K562 (cell line): ENCODE measurements at regions not wholly inside any gene's neighbourhood (a gene's known extent, or its start where the extent isn't known, plus 50 kb on each side); places are given as distances from the start of the nearest gene placed in this dataset.

Experiments
- ATAC-seq: fragments of 200-7000 bp; cut with Tn5 transposase; 3 replicates; pipeline ENCODE4 v1.9.1; 2020; ENCODE audit warnings: moderate library complexity
- BruUV-seq: library from RNA; stranded (reverse); fragments of 400-500 nt; replicated peaks from 2 replicates; lab custom pipeline; 2021; lab: Mats Ljungman, UMichigan
- CTCF ChIA-PET: fragments of 300-600 bp; formaldehyde crosslinking; extraction: SDS; loops from one replicate; lab custom pipeline; 2021; ENCODE audit warnings: low intra/inter-chr PET ratio; lab: Yijun Ruan, JAX
- POLR2A ChIA-PET: fragments of 300-600, 350-650 bp; sonication (Branson Sonifier 250); formaldehyde crosslinking; extraction: SDS; loops from one replicate; lab custom pipeline; 2021; ENCODE audit warnings: antibody characterized with exemption, inconsistent platforms; lab: Yijun Ruan, JAX
- DNase-seq, 4 experiments: peaks; one replicate each; pipeline versions ENCODE4 v3.0.0 to v3.0.0-alpha.2; 2011 to 2018; ENCODE audit warnings: low spot score in 3 of 4, mixed read lengths in 3 of 4; ENCODE audit errors: extremely low read depth in 1 of 4
- FAIRE-seq: peaks from 2 replicates; lab custom pipeline; 2011; peaks lifted over from hg19 to GRCh38; lab: Jason Lieb, UNC
- H2AFZ ChIP-seq: 2 replicates; pipeline ENCODE4 v1.6.0; 2011; ENCODE audit warnings: low read depth, low read length, control low read depth, inconsistent platforms
- H3K27ac ChIP-seq: fragments of 200-600 bp; 3 replicates; pipeline ENCODE4 v1.8.0; 2011; ENCODE audit warnings: low read depth, mild to moderate bottlenecking, control low read depth, inconsistent platforms, low read length, moderate library complexity, mixed read lengths; ENCODE audit errors: extremely low read depth
- H3K27me3 ChIP-seq, 2 experiments: fragments of 300-600 bp in 1 of 2; 2 replicates in 1 of 2; 3 replicates in 1 of 2; pipeline versions ENCODE4 v1.6.0 to v1.8.0; 2011; ENCODE audit warnings: inconsistent platforms in 2 of 2, low read length in 2 of 2, mild to moderate bottlenecking in 1 of 2, mixed read lengths in 1 of 2, moderate library complexity in 1 of 2; ENCODE audit not compliant: control insufficient read depth in 2 of 2, insufficient read depth in 2 of 2
- H3K36me3 ChIP-seq: fragments of 300-600 bp; 3 replicates; pipeline ENCODE4 v1.8.0; 2011; ENCODE audit warnings: mild to moderate bottlenecking, low read length, inconsistent platforms; ENCODE audit not compliant: control insufficient read depth, insufficient read depth
- H3K4me1 ChIP-seq, 2 experiments: fragments of 200-600 bp in 1 of 2; replicated peaks in 1 of 2; 2 replicates in 1 of 2; 3 replicates in 1 of 2; pipeline versions ENCODE4 v1.5.1 to v1.8.0; 2011; ENCODE audit warnings: inconsistent platforms in 2 of 2, low read length in 2 of 2, mild to moderate bottlenecking in 1 of 2, mixed read lengths in 1 of 2, moderate library complexity in 1 of 2; ENCODE audit not compliant: control insufficient read depth in 2 of 2, insufficient read depth in 2 of 2
- H3K4me2 ChIP-seq: 2 replicates; pipeline ENCODE4 v1.6.1; 2011; ENCODE audit warnings: low read length, control low read depth, inconsistent platforms, mixed read lengths; ENCODE audit not compliant: insufficient read depth
- H3K4me3 ChIP-seq: fragments of 200-600 bp; sonication (generic), shearing (Covaris generic); 2 replicates; pipeline ENCODE4 v1.5.1; 2016; ENCODE audit warnings: control low read depth, inconsistent platforms
- H3K79me2 ChIP-seq: fragments of 200-600 bp; 3 replicates; pipeline ENCODE4 v1.8.0; 2011; ENCODE audit warnings: low read length, inconsistent platforms; ENCODE audit not compliant: control insufficient read depth, insufficient read depth
- H3K9ac ChIP-seq, 2 experiments: 2 replicates each; pipeline versions ENCODE4 v1.6.0 to v1.6.1; 2011; ENCODE audit warnings: low read depth in 2 of 2, low read length in 2 of 2, control low read depth in 1 of 2, inconsistent platforms in 1 of 2, mild to moderate bottlenecking in 1 of 2, mixed read lengths in 1 of 2; ENCODE audit not compliant: insufficient read depth in 1 of 2
- H3K9me1 ChIP-seq: one replicate; pipeline ENCODE4 v1.6.0; 2011; ENCODE audit warnings: inconsistent platforms, mild to moderate bottlenecking, low read length, moderate library complexity; ENCODE audit not compliant: control insufficient read depth, insufficient read depth
- H3K9me3 ChIP-seq: replicated peaks from 2 replicates; pipeline ENCODE4 v1.5.1; 2011; ENCODE audit warnings: low read depth, low read length, inconsistent platforms; ENCODE audit not compliant: control insufficient read depth, insufficient read depth
- H4K20me1 ChIP-seq: replicated peaks from 2 replicates; pipeline ENCODE4 v1.6.1; 2011; ENCODE audit warnings: low read length, inconsistent platforms, mixed read lengths; ENCODE audit not compliant: control insufficient read depth, insufficient read depth
- EHMT2 ChIP-seq: fragments of 450-650 bp; IDR thresholded peaks from 2 replicates; pipeline ENCODE4 v1.6.1; 2018; ENCODE audit warnings: antibody characterized with exemption
- GATAD2A ChIP-seq: fragments of 450-650 bp; IDR thresholded peaks from 2 replicates; pipeline ENCODE4 v1.6.1; 2017
- HDAC1 ChIP-seq, 2 experiments: fragments of 450-650 bp; IDR thresholded peaks; 2 replicates each; pipeline ENCODE4 v1.6.1; 2016 to 2017; ENCODE audit warnings: inconsistent platforms in 1 of 2, mild to moderate bottlenecking in 1 of 2, moderate library complexity in 1 of 2
- MEF2A ChIP-seq: IDR thresholded peaks from 2 replicates; pipeline ENCODE4 v1.6.1; 2011; ENCODE audit warnings: low read depth, mild to moderate bottlenecking, low read length, moderate library complexity; ENCODE audit not compliant: control insufficient read depth
- SPI1 ChIP-seq: IDR thresholded peaks from 2 replicates; pipeline ENCODE4 v1.6.1; 2011; ENCODE audit warnings: low read depth, low read length, control low read depth, borderline replicate concordance
- ZNF280A ChIP-seq: fragments of 450-650 bp; IDR thresholded peaks from 2 replicates; pipeline ENCODE4 v1.6.1; 2018; ENCODE audit warnings: mild to moderate bottlenecking, low read depth; ENCODE audit not compliant: partially characterized antibody
- ZNF740 ChIP-seq, 3 experiments: fragments of 200-800 bp in 1 of 3; sonication (Bioruptor generic) in 1 of 3; sonication (generic) in 1 of 3; formaldehyde crosslinking in 1 of 3; IDR thresholded peaks; 2 replicates each; pipeline versions ENCODE4 v1.6.1 to v1.8.0; 2016 to 2022; ENCODE audit warnings: mild to moderate bottlenecking in 2 of 3, missing compliant biosample characterization in 2 of 3, missing genetic modification characterization in 2 of 3, missing genetic modification reagents in 1 of 3
- WGBS: fragments of 100-300 bp; shearing (Covaris generic); methylation state at CpG from one replicate; pipeline ENCODE4 v1.1.6; 2016; ENCODE audit warnings: low coverage, mixed read lengths; ENCODE audit not compliant: insufficient coverage; ENCODE audit errors: missing lambda C conversion rate; 5-methylcytosine and 5-hydroxymethylcytosine counted together
- in situ Hi-C: fragments of 300-500 bp; cut with MboI; formaldehyde crosslinking; loops from 4 replicates; pipeline ENCODE4 v1.15.0; 2018; ENCODE audit warnings: inconsistent platforms, mixed read lengths
- intact Hi-C: fragments of 100-400 bp; cut with micrococcal nuclease; formaldehyde crosslinking; loops from 2 replicates; pipeline ENCODE4 v1.14.2; 2022

DNA sequence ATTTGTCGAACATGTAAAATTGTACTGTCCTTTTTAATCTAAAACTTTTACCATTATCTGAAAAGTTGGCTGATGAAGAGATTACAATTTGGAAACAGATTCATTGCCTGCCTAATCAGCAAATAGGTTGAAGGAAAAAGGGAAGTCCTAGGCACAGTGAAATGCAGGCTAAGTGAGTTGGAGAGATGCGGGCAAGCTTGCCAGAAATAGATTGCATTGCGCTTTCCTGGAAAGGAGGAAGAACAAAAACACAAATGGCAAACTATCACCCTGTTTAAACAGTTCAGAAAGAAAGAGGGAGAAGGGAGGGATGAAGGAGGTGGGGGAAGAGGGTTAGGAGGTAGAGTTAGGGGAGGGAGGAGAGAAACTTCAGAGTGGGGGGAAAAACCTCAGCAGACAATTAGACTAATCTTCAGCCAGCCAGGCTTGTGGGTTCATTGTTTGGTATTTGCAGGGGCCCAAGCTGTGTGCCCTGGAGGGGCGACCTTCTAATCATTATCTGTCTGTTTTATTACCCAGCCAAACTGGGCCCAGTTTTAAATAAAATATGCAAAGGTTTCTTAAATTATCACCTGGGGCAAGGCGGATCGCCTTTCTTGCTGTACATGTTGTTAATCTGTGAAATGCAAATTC, 465.2 kb downstream of the TFAP2B start:
- H3K9me1 ChIP-seq: no peaks in the 10 kb centered on the region
- no peaks in the 10 kb centered on the region for H3K79me2 ChIP-seq
- no peaks in the 10 kb centered on the region for H3K9me3 ChIP-seq
- no peaks in the 10 kb centered on the region for H4K20me1 ChIP-seq
- ChIA-PET CTCF (no interaction called here), POLR2A (interaction anchor here (1.1 kb wide), 1 partner anchor 16 kb away, joined by 3 read pairs; no protein-coding TSS in a partner anchor)
- in situ Hi-C loops (no loop called here), intact Hi-C loops (no loop called here)
- H3K36me3 ChIP-seq: no peaks in the 10 kb centered on the region
- TF ChIP-seq MEF2A: 0 out of 2 replicates have a peak, but pooled peaks have one; percentile 7
- TF ChIP-seq EHMT2: 0 out of 2 replicates have a peak, but pooled peaks have one; percentile 18
- no peak for TF ChIP-seq ZNF280A
- TF ChIP-seq SPI1: peak; percentile 87
- no peak for TF ChIP-seq ZNF740 (CRISPR knock-in tag; IDR thresholded peaks at IDR 0.05)
- no peak for TF ChIP-seq ZNF740 (tag; IDR thresholded peaks at IDR 0.05)
- no peak for TF ChIP-seq GATAD2A
- peak in 1 of 2 experiments; percentile 30; a peak in 1 of 4 replicates for TF ChIP-seq HDAC1 (IDR thresholded peaks at IDR 0.05)
- no peak overlapping the region for H3K27ac ChIP-seq
- H3K4me2 ChIP-seq: no peak overlapping the region
- WGBS: 8% methylated on average over 6 of the region's 6 CpGs
- ATAC-seq (no peak), DNase-seq (no peak), FAIRE-seq (no peak)
- H3K4me1 ChIP-seq: no peaks in the 10 kb centered on the region
- H2AFZ ChIP-seq: peak overlapping the region; percentile 28; the same call in 1 of the 2 replicates
- no TSS peak for BruUV-seq
- no peak overlapping the region for H3K4me3 ChIP-seq
- H3K27me3 ChIP-seq: no peaks in the 10 kb centered on the region
- no peak overlapping the region for H3K9ac ChIP-seq
